SK-N-SH (cell line): ENCODE measurements at regions not wholly inside any gene's neighbourhood (a gene's known extent, or its start where the extent isn't known, plus 50 kb on each side); places are given as distances from the start of the nearest gene placed in this dataset.

Experiments
- CTCF ChIP-seq: fragments of 200-600 bp; sonication (generic); IDR thresholded peaks from 2 replicates; pipeline ENCODE4 v1.6.1; 2017; ENCODE audit warnings: antibody characterized with exemption, mild to moderate bottlenecking, moderate library complexity
- EP300 ChIP-seq, 2 experiments: IDR thresholded peaks; 2 replicates each; pipeline versions ENCODE4 v1.4.0 to v1.6.1; 2012; ENCODE audit warnings: borderline replicate concordance in 1 of 2, low read depth in 1 of 2, low read length in 1 of 2
- EZH2phosphoT487 ChIP-seq: fragments of 200-600 bp; sonication (generic); IDR thresholded peaks from 2 replicates; pipeline ENCODE4 v1.6.1; 2017; ENCODE audit warnings: low read depth, mixed run types, mild to moderate bottlenecking, antibody characterized with exemption, moderate library complexity, borderline replicate concordance
- FOSL2 ChIP-seq: IDR thresholded peaks from 2 replicates; pipeline ENCODE4 v1.4.0; 2012; ENCODE audit warnings: low read depth, mild to moderate bottlenecking, moderate library complexity, borderline replicate concordance
- FOXM1 ChIP-seq: IDR thresholded peaks from 2 replicates; pipeline ENCODE4 v1.4.0; 2012; ENCODE audit warnings: low read depth, mild to moderate bottlenecking
- GABPA ChIP-seq: IDR thresholded peaks from 2 replicates; pipeline ENCODE4 v1.4.0; 2012; ENCODE audit warnings: low read depth, mild to moderate bottlenecking
- JUND ChIP-seq: IDR thresholded peaks from 2 replicates; pipeline ENCODE4 v1.4.0; 2012
- NFIC ChIP-seq: IDR thresholded peaks from 2 replicates; pipeline ENCODE4 v1.4.0; 2012; ENCODE audit warnings: borderline replicate concordance
- POLR2AphosphoS5 ChIP-seq: IDR thresholded peaks from 2 replicates; pipeline ENCODE4 v1.6.1; 2012; ENCODE audit warnings: low read depth, low read length
- RCOR1 ChIP-seq: fragments of 150-350 bp; IDR thresholded peaks from 2 replicates; pipeline ENCODE4 v1.6.1; 2017; ENCODE audit warnings: antibody characterized with exemption, low read length
- SIN3A ChIP-seq: IDR thresholded peaks from 2 replicates; pipeline ENCODE4 v1.6.1; 2012; ENCODE audit warnings: low read depth, mild to moderate bottlenecking, low read length, moderate library complexity, borderline replicate concordance
- ZBTB33 ChIP-seq: IDR thresholded peaks from 2 replicates; pipeline ENCODE4 v1.4.0; 2012; ENCODE audit warnings: low read depth, borderline replicate concordance
- TF ChIP-seq, protein P1 (sequence below): IDR thresholded peaks from 2 replicates; pipeline ENCODE4 v1.6.1; 2012; ENCODE audit warnings: mild to moderate bottlenecking, low read depth, low read length, moderate library complexity

DNA sequence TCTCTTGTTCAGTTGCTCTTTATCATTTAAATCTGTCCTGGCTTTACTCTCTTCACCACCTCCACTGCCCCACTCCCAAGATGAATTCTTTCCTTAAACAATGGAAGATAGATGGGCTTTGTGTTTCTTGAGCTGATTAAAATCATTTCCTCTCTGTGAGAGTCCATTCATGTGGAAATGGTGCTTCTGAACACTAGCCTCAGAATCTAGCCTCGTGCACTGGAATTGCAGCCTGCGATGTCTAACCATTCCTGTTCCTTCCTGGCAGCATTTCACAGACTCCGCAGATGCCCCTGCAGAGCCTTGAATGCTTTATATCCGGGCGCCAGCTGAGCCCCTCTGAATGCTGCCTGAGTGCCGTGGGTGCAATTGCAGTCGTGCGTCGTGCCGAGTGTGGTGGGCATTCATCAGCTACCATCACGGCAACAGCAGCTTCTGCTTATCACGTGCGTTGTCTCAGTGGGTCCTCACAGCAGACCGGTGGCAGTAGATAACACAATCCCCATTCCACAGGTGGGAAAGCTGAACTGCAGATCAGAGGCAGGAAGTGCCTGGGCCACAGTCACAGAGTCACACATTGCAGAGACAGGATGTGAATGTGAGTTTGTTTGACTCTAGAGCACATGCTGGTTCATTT, 172.8 kb upstream of the WSCD1 start:
- no peak for TF ChIP-seq EZH2phosphoT487
- TF ChIP-seq EP300 (IDR thresholded peaks at IDR 0.05; ENCODE audit: borderline replicate concordance in 1 of 2, low read depth in 1 of 2, low read length in 1 of 2), result no peak
- no peak for TF ChIP-seq FOXM1
- TF ChIP-seq CTCF, result no peak
- no peak for TF ChIP-seq ZBTB33
- TF ChIP-seq FOSL2, result no peak
- TF ChIP-seq NFIC, result no peak
- TF ChIP-seq POLR2AphosphoS5, result no peak
- no peak for TF ChIP-seq GABPA
- no peak for TF ChIP-seq JUND
- TF ChIP-seq RCOR1, result no peak
- TF ChIP-seq, protein P1, sequence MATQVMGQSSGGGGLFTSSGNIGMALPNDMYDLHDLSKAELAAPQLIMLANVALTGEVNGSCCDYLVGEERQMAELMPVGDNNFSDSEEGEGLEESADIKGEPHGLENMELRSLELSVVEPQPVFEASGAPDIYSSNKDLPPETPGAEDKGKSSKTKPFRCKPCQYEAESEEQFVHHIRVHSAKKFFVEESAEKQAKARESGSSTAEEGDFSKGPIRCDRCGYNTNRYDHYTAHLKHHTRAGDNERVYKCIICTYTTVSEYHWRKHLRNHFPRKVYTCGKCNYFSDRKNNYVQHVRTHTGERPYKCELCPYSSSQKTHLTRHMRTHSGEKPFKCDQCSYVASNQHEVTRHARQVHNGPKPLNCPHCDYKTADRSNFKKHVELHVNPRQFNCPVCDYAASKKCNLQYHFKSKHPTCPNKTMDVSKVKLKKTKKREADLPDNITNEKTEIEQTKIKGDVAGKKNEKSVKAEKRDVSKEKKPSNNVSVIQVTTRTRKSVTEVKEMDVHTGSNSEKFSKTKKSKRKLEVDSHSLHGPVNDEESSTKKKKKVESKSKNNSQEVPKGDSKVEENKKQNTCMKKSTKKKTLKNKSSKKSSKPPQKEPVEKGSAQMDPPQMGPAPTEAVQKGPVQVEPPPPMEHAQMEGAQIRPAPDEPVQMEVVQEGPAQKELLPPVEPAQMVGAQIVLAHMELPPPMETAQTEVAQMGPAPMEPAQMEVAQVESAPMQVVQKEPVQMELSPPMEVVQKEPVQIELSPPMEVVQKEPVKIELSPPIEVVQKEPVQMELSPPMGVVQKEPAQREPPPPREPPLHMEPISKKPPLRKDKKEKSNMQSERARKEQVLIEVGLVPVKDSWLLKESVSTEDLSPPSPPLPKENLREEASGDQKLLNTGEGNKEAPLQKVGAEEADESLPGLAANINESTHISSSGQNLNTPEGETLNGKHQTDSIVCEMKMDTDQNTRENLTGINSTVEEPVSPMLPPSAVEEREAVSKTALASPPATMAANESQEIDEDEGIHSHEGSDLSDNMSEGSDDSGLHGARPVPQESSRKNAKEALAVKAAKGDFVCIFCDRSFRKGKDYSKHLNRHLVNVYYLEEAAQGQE, result no peak
- TF ChIP-seq SIN3A, result no peak
